NCI-H524 (cell line): ENCODE measurements at regions not wholly inside any gene's neighbourhood (a gene's known extent, or its start where the extent isn't known, plus 50 kb on each side); places are given as distances from the start of the nearest gene placed in this dataset.

ENCODE experiments used
- DNase-seq, 2 experiments: peaks; one replicate each; lab custom pipeline; 2025; lab: John Stamatoyannopoulos, UW

- peak in 1 of 2 experiments; percentile 65 for DNase-seq
Observed at GRCh38 chr9:36764364-36765076, 191.8 kb downstream of the MELK start.

- DNase-seq, result peak in 1 of 2 experiments; percentile 63
Observed at GRCh38 chr9:36765077-36765390, 192.3 kb downstream of the MELK start.

DNA sequence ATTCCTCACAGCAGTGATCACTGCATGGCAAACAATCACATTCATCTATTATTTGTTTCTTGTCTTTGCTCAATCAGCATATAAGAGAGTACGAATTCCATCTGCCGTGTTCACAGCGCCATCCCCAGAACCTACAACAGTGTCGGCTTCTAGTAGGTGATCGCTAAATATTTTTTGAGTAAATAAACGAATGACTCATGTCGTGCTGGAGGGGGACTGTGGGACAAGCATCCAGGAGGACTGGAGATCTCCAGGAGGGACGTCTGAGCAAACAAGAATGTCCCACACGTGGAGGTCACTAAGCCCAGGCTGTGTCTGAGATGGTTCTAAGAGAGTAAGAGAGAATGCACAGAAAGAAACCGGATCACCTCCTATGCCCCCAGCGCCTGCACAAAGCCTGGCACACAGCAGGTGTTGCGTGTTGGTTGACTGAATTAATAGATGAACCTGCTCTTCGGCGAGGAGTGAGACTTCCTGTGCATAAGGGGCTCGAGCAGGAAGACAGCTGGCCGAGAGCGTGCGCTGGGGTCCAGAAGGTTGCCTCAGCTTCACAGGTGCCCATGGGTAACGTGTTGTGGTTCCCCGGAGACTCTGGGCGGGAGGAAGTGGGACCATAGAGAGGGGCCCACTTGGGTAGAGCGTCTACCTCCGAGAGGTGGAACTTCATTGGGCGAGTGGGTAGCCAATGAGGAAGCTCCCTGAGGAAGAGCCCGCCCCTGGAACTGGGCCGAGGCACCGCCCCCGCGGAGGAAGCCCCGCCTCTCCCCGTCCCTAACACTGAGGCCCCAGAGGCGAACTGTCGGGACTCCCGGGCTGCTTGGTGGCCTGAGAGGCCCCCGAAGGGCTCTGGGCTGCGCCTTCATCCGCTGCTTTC lies 193.0 kb downstream of the MELK start:
- DNase-seq, result peak; percentile 96 to 99

GRCh38 chr9:36768677-36769076 lies 196.0 kb downstream of the MELK start:
- no peak for DNase-seq

- no peak for DNase-seq
Observed at GRCh38 chr9:36770025-36770424, 197.3 kb downstream of the MELK start.

DNA sequence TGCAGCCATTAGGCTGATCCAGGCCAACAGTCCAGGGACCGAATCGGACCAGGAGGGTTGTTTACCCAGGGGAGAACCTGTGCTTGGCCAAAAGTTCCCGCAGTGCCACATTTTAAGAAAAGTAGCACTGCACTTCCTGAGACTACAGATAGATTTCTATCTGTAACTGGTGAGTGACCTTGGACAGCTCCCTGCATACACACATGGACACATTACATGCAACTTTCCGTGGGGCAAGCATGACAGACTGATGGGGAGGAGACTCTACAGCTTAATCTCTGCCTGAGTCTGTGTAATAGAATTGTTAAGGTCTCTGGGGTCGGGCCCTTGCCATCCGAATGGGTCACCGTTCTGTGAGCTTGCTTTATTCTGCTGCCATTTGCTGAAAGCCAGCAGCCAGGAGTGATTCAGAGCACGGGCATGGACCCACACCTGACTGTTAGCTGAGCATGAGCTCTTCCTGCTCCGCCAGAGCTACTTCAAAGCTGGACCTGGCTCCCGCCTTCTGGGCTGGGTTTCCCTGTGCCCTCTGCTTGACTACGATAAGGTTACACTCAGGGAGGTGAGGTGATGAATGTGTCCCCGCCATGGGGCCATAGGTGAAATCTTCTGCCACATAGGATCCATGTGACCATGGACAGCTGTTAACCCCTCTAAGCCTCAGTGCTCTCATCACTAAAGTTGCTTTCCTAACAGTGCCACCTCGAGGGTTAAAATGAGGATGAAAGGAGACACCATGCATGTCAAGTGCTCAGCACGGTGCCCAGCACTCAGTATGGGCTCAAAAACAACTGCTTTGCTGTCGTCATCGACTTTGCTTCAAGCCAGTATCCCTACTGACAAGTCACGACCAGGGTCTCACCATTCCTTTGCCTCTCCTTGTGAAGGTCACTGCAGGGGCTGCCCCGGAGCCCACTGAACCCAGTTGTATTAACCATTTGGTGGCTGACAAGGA lies 200.0 kb downstream of the MELK start:
- peak; percentile 63 to 73 for DNase-seq

DNA sequence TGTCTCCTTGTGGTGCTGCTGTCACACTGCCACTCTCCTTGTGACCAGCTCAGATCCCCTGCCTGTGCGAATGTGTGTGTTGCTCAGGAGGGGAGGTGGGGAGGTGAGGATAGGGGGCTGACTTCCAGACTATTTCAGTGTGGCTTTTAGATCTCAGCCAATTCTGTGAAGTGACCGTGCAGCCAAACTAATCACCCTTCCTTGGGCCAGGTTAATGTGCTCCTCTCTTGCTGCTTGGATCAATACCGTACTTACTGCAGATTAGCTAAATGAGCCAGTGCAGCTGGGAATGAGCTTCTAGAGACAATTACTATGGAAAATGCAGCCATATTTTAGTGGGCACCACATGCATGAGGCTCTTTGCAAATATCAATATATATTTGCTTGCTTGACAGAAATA lies 206.0 kb downstream of the MELK start:
- no peak for DNase-seq

- no peak for DNase-seq
Observed at GRCh38 chr9:36779582-36779981, 206.9 kb downstream of the MELK start.

- no peak for DNase-seq
Observed at GRCh38 chr9:36780186-36780585, 207.5 kb downstream of the MELK start.

GRCh38 chr9:36781533-36781932 lies 208.8 kb downstream of the MELK start:
- no peak for DNase-seq
